ENCODE measurements at regions not wholly inside any gene's neighbourhood (a gene's known extent, or its start where the extent isn't known, plus 50 kb on each side); places are given as distances from the start of the nearest gene placed in this dataset.
"Not testable (repeated sequence)": the region's sequence is repeated elsewhere in the genome, so short reads cannot be mapped to it uniquely, and the experiment has no call there.

DNA sequence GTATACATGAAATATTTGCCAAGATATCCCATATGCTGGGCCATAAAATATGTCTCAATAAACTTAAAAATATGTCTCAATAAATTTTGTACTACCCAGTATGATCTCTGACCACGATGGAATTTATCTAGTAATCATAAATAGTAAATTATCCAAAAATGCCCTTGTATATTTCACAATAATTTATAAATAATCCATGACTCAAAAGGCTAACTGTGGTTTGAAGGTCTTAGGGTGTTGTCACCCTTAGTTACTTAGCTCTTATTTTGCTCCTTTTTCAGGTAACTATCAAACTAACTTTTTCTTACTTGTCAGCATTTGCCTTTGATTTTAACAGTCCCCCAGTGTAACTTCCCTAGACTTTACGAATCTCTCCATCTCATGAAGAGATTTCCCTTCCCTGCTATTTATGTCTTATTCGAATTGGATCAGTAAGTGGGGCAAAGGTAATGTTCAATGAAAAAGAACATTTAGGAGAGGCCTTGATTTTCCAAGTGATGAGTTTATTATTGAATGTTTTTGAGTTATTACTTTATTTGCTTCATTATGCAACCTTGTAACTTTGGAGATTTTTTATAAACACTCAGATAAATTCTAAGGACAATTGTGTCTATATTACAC is 109.0 kb upstream of the THBS2 start:
- Histone ChIP-seq H3K4me1 (ENCODE audit: control insufficient read depth in 1 of 2, insufficient read depth in 2 of 2, low read length in 2 of 2) (no peaks in the 10 kb centered on the region), H3K36me3 (ENCODE audit: control insufficient read depth in 1 of 2, insufficient read depth in 2 of 2, low read length in 2 of 2) (no peaks in the 10 kb centered on the region), H3K27ac (ENCODE audit: low read length) (no peak overlapping the region), H3K27me3 (ENCODE audit: low read depth, low read length) (no peaks in the 10 kb centered on the region), H3K9me3 (ENCODE audit: control insufficient read depth in 1 of 2, low read length in 2 of 2) (no peaks in the 10 kb centered on the region), H3K4me3 (ENCODE audit: low read depth in 1 of 2, low read length in 2 of 2) (no peak overlapping the region)

DNA sequence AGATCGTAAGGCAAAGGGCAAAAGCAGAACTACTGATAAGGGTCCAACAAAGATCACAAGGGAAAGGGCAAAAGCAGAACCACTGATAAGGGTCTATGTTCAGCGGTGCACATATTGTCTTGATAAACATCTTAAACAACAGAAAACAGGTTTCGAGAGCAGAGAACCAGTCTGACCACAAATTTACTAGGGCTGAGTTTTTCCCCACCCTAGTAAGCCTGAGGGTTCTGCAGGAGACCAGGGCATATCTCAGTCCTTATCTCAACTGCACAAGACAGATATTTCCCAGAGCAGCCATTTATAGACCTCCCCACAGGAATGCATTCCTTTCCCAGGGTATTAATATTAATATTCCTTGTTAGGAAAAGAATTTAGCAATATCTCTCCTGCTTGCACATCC is 101.4 kb upstream of the THBS2 start:
- not testable (repeated sequence) for H3K4me3 ChIP-seq (ENCODE audit: low read depth in 1 of 2, low read length in 2 of 2); H3K27me3 ChIP-seq (ENCODE audit: low read depth, low read length); H3K9me3 ChIP-seq (ENCODE audit: control insufficient read depth in 1 of 2, low read length in 2 of 2); H3K27ac ChIP-seq (ENCODE audit: low read length); H3K4me1 ChIP-seq (ENCODE audit: control insufficient read depth in 1 of 2, insufficient read depth in 2 of 2, low read length in 2 of 2); H3K36me3 ChIP-seq (ENCODE audit: control insufficient read depth in 1 of 2, insufficient read depth in 2 of 2, low read length in 2 of 2)

DNA sequence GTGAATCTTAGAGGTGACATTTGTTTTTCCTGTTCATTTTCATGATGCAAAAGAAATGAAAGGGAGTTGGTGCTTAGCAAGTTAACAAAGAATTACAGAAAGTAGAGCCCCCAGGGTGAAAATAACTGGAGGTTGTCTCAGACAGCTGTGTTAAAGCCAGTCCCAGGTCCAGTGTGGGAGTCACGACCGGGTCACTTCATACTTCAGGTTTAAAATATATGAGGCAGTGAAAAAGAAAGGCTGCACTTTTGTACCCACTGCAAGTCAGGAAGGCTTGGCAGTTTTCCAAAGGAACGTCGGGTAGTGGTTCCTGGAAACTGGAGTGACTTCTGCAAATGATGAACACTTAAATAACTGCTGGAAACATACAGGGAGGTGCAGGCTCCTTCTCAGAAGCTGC is 91.5 kb upstream of the THBS2 start:
- Histone ChIP-seq H3K4me1 (ENCODE audit: control insufficient read depth in 1 of 2, insufficient read depth in 2 of 2, low read length in 2 of 2) (no peaks in the 10 kb centered on the region), H3K27me3 (ENCODE audit: low read depth, low read length) (no peaks in the 10 kb centered on the region), H3K9me3 (ENCODE audit: control insufficient read depth in 1 of 2, low read length in 2 of 2) (peaks cover 0 to 5% of the 10 kb centered on the region in 2 donors), H3K27ac (ENCODE audit: low read length) (no peak overlapping the region), H3K4me3 (ENCODE audit: low read depth in 1 of 2, low read length in 2 of 2) (no peak overlapping the region), H3K36me3 (ENCODE audit: control insufficient read depth in 1 of 2, insufficient read depth in 2 of 2, low read length in 2 of 2) (no peaks in the 10 kb centered on the region)

DNA sequence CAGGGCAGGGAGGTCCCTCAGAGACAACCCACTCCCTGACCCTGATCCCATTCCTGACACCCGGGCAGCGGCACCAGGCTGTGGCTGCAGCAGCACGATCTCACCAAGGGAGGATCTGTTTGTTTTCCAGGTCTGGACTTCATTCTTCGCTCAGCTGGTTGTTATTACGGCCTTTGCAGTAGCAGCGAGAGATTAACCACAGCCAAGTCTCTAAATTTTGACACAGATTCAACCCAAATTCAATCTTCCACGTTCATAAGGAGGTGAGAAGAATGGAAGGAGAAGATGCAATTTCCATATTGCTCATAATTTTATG is 91.1 kb upstream of the THBS2 start:
- Histone ChIP-seq H3K9me3 (ENCODE audit: control insufficient read depth in 1 of 2, low read length in 2 of 2) (peaks cover 0 to 5% of the 10 kb centered on the region in 2 donors), H3K36me3 (ENCODE audit: control insufficient read depth in 1 of 2, insufficient read depth in 2 of 2, low read length in 2 of 2) (no peaks in the 10 kb centered on the region), H3K4me1 (ENCODE audit: control insufficient read depth in 1 of 2, insufficient read depth in 2 of 2, low read length in 2 of 2) (no peaks in the 10 kb centered on the region), H3K4me3 (ENCODE audit: low read depth in 1 of 2, low read length in 2 of 2) (no peak overlapping the region), H3K27me3 (ENCODE audit: low read depth, low read length) (no peaks in the 10 kb centered on the region), H3K27ac (ENCODE audit: low read length) (no peak overlapping the region)

DNA sequence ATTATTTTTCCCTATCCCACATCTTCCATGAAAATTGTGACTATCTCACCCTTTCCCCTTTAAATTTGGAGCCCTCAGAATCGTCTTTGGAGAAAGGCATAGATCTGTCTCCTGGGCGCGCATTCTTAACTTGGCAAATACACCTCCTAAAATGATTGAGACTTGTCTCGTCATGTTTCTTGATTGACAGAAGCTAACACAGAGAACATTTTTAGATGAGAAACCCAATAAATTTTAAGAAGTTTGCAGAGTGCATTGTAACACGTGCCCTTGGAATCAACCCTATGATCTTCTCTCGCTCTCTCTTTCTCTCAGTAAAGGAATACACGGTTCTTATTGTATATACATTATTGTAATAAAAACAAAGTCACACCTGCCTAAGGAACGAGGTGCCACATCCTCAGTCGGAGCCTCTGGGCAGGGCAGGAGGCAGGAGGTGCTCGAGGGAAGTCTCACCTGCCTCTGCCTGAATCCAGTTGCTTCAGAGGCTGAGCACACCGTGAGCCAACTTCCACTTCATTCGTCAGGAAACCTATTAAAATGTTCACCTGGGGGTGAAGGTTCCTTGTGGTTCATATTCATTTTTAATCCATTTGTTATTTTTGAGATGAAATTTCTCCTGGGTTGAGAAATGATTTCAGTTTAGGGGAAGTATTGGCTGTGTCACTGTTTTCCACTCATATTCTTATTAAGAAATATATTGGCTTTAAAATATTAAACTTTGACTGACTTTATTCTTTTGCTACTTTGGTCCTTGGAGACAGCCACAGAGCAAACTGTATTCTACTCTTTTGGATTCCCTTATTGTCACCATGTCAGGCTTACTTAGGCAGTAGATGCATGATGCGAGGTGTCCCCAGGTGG is 90.5 kb upstream of the THBS2 start:
- Histone ChIP-seq H3K9me3 (ENCODE audit: control insufficient read depth in 1 of 2, low read length in 2 of 2) (peaks cover 0 to 5% of the 10 kb centered on the region in 2 donors), H3K4me3 (ENCODE audit: low read depth in 1 of 2, low read length in 2 of 2) (no peak overlapping the region), H3K27ac (ENCODE audit: low read length) (no peak overlapping the region)

DNA sequence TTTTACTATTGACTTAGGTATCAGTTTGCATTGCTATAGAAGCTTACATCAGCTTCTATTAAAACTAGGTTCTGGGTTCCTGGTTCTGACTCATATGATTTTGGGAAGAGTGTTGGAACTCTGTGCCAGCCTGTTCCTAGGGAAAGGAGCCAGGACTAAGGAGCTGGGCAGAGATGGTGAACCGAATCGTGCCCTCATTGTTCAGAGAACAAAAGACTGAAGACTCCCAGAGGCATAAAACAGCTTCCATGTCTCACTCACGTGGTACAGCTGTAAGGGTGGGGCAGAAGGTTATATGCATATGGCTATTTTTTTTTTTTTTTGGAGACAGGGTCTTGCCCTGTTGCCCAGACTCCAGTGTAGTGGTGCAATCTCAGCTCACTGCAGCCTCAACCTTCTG is 89.1 kb upstream of the THBS2 start:
- Histone ChIP-seq H3K27me3 (ENCODE audit: low read depth, low read length) (no peaks in the 10 kb centered on the region), H3K9me3 (ENCODE audit: control insufficient read depth in 1 of 2, low read length in 2 of 2) (peaks cover 0 to 5% of the 10 kb centered on the region in 2 donors), H3K4me1 (ENCODE audit: control insufficient read depth in 1 of 2, insufficient read depth in 2 of 2, low read length in 2 of 2) (no peaks in the 10 kb centered on the region), H3K36me3 (ENCODE audit: control insufficient read depth in 1 of 2, insufficient read depth in 2 of 2, low read length in 2 of 2) (no peaks in the 10 kb centered on the region), H3K27ac (ENCODE audit: low read length) (no peak overlapping the region), H3K4me3 (ENCODE audit: low read depth in 1 of 2, low read length in 2 of 2) (no peak overlapping the region)

More for the DNA sequence above, 90.5 kb upstream of the THBS2 start:
- H3K27me3 ChIP-seq (ENCODE audit: low read depth, low read length) = no peaks in the 10 kb centered on the region
- no peaks in the 10 kb centered on the region for H3K4me1 ChIP-seq (ENCODE audit: control insufficient read depth in 1 of 2, insufficient read depth in 2 of 2, low read length in 2 of 2)
- H3K36me3 ChIP-seq (ENCODE audit: control insufficient read depth in 1 of 2, insufficient read depth in 2 of 2, low read length in 2 of 2) = no peaks in the 10 kb centered on the region

DNA sequence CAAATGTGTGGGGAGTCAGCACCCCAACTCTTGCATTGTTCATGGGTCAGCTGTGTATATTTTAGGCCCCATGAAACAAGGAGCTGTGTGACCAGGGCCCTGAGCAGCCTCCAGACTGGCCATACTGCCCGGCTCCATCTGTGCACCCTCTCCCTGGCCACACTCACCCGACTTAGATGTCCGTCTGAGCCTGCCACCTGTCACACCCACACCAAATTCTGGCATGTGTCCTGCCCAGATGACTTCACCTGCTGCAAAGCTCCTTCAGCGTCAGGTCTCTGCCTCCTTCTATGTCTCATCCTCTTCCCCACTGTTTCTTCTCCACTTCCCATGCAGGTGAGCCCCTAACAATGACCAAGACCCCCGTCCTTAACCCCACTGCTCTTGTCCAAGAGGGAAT is 88.1 kb upstream of the THBS2 start:
- Histone ChIP-seq H3K4me1 (ENCODE audit: control insufficient read depth in 1 of 2, insufficient read depth in 2 of 2, low read length in 2 of 2) (no peaks in the 10 kb centered on the region), H3K27ac (ENCODE audit: low read length) (no peak overlapping the region)

DNA sequence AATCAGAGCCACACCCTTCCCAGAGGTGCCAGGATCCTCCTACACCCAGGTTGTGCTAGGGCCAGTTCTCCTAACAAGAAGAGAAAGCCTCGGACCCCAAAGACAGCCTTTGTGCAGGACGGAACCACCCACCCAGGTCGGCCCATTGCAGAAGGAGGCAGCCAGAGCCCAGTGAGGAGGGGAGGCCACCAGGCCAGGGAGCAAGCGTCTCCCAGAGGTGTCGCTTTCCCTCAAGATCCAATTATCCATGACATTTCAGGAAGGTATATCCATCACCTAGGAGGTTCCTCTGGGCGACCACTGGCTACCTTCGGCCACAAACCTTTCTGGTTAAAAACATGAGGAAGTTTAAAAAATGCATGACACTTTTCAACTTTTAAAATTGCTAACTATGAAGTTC is 87.4 kb upstream of the THBS2 start:
- H3K9me3 ChIP-seq (ENCODE audit: control insufficient read depth in 1 of 2, low read length in 2 of 2) = peaks cover 0 to 5% of the 10 kb centered on the region in 2 donors
- H3K36me3 ChIP-seq (ENCODE audit: control insufficient read depth in 1 of 2, insufficient read depth in 2 of 2, low read length in 2 of 2) = no peaks in the 10 kb centered on the region
- no peak overlapping the region for H3K4me3 ChIP-seq (ENCODE audit: low read depth in 1 of 2, low read length in 2 of 2)
- H3K27ac ChIP-seq (ENCODE audit: low read length) = no peak overlapping the region
- no peaks in the 10 kb centered on the region for H3K27me3 ChIP-seq (ENCODE audit: low read depth, low read length)
- H3K4me1 ChIP-seq (ENCODE audit: control insufficient read depth in 1 of 2, insufficient read depth in 2 of 2, low read length in 2 of 2) = no peaks in the 10 kb centered on the region

More for the DNA sequence above, 88.1 kb upstream of the THBS2 start:
- Histone ChIP-seq H3K9me3 (ENCODE audit: control insufficient read depth in 1 of 2, low read length in 2 of 2) (peaks cover 0 to 5% of the 10 kb centered on the region in 2 donors), H3K4me3 (ENCODE audit: low read depth in 1 of 2, low read length in 2 of 2) (no peak overlapping the region), H3K36me3 (ENCODE audit: control insufficient read depth in 1 of 2, insufficient read depth in 2 of 2, low read length in 2 of 2) (no peaks in the 10 kb centered on the region), H3K27me3 (ENCODE audit: low read depth, low read length) (no peaks in the 10 kb centered on the region)

DNA sequence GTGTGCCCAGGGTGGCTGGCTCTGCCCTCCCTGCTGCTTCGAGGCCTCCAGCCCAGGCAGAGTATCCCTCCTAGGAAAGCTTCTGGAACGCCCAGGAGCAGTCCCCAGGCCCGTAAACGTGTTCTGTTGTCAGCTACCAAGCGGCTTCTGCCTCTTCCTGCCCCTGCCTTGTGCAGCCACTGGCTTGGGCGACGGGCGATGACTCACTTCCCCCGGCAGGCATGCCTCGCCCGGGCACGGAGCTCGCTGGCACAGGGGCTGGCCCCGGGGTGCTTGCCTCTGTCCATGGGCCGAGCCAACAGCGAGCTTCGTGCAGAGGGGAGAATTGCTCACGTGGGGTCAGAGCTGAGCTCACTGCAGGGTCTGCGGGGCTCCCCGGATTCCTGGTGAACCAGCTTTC is 86.7 kb upstream of the THBS2 start:
- H3K4me3 ChIP-seq (ENCODE audit: low read depth in 1 of 2, low read length in 2 of 2) = no peak overlapping the region
- H3K9me3 ChIP-seq (ENCODE audit: control insufficient read depth in 1 of 2, low read length in 2 of 2) = peaks cover 0 to 2% of the 10 kb centered on the region in 2 donors
- peak overlapping the region; percentile 60 for H3K27ac ChIP-seq (ENCODE audit: low read length)
- H3K4me1 ChIP-seq (ENCODE audit: control insufficient read depth in 1 of 2, insufficient read depth in 2 of 2, low read length in 2 of 2) = no peaks in the 10 kb centered on the region
- no peaks in the 10 kb centered on the region for H3K36me3 ChIP-seq (ENCODE audit: control insufficient read depth in 1 of 2, insufficient read depth in 2 of 2, low read length in 2 of 2)
- no peaks in the 10 kb centered on the region for H3K27me3 ChIP-seq (ENCODE audit: low read depth, low read length)

DNA sequence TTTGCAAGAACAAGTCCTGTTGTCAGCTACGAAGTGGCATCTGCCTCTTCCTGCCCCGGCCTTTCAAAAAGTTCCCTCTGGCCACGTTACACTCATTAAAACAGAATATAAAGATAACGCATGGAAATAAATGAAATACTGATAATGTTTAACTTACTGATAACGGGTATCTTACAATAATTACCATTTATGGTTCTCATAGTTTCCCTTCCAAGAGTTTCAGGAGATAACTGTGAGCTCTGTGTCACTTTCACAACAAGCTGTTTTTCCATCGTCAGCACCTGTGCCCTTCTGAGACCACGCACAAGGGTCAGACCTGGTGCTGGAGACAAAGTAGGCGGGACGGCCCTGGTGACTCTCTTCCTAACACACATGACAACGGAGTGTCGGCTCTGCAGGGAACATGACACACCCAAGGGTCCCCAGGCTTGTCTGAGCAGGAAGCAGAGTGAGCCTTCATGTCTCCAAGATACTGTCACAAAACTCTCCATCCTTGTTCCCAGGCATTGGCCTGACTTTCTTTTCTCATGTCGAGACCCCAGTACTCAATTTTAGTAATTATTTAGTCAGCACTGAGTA is 86.2 kb upstream of the THBS2 start:
- Histone ChIP-seq H3K27ac (ENCODE audit: low read length) (peak overlapping the region; percentile 60), H3K36me3 (ENCODE audit: control insufficient read depth in 1 of 2, insufficient read depth in 2 of 2, low read length in 2 of 2) (no peaks in the 10 kb centered on the region), H3K4me3 (ENCODE audit: low read depth in 1 of 2, low read length in 2 of 2) (no peak overlapping the region), H3K9me3 (ENCODE audit: control insufficient read depth in 1 of 2, low read length in 2 of 2) (no peaks in the 10 kb centered on the region), H3K27me3 (ENCODE audit: low read depth, low read length) (no peaks in the 10 kb centered on the region), H3K4me1 (ENCODE audit: control insufficient read depth in 1 of 2, insufficient read depth in 2 of 2, low read length in 2 of 2) (no peaks in the 10 kb centered on the region)

DNA sequence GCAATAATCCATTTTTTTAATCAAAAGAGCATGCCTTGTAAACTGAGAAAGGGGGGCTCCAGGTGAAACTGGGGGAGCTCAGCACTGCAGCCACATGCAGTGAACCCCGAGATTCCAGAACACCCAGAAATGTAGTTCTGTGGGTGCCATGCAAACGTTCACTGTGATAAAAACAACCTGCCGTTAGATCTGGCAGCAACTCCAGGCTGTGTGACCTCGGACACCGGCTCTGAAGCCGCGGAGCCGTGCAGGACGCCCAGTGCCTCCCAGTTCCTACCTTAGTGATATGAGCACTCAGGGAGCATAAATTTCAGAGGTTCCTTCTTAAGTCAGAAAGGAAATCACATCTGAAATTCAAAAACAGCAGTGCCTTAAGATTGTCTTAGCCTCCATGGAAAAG is 85.4 kb upstream of the THBS2 start:
- Histone ChIP-seq H3K27ac (ENCODE audit: low read length) (peak overlapping the region; percentile 49), H3K4me1 (ENCODE audit: control insufficient read depth in 1 of 2, insufficient read depth in 2 of 2, low read length in 2 of 2) (no peaks in the 10 kb centered on the region), H3K9me3 (ENCODE audit: control insufficient read depth in 1 of 2, low read length in 2 of 2) (no peaks in the 10 kb centered on the region), H3K4me3 (ENCODE audit: low read depth in 1 of 2, low read length in 2 of 2) (no peak overlapping the region), H3K27me3 (ENCODE audit: low read depth, low read length) (no peaks in the 10 kb centered on the region), H3K36me3 (ENCODE audit: control insufficient read depth in 1 of 2, insufficient read depth in 2 of 2, low read length in 2 of 2) (no peaks in the 10 kb centered on the region)
